Panc1 (cell line): ENCODE measurements at regions not wholly inside any gene's neighbourhood (a gene's known extent, or its start where the extent isn't known, plus 50 kb on each side); places are given as distances from the start of the nearest gene placed in this dataset.

ENCODE experiments used
- ATAC-seq: fragments of 200-7000 bp; cut with Tn5 transposase; 2 replicates; pipeline ENCODE4 v1.9.1; 2020; ENCODE audit warnings: mild to moderate bottlenecking, moderate library complexity
- BruUV-seq: library from RNA; stranded (reverse); fragments of 400-500 nt; replicated peaks from 2 replicates; lab custom pipeline; 2021; lab: Mats Ljungman, UMichigan
- CTCF ChIA-PET: fragments of 300-600 bp; sonication (Branson Sonifier 250); formaldehyde crosslinking; loops from one replicate; lab custom pipeline; 2022; ENCODE audit warnings: antibody characterized with exemption; lab: Charles Lee
- POLR2A ChIA-PET: fragments of 300-600 bp; sonication (Branson Sonifier 250); formaldehyde crosslinking; loops from one replicate; lab custom pipeline; 2022; ENCODE audit warnings: antibody characterized with exemption; lab: Charles Lee
- DNase-seq: peaks from one replicate; pipeline ENCODE4 v3.0.0-alpha.2; 2010; ENCODE audit warnings: low read depth, low spot score
- H3K27ac ChIP-seq: 2 replicates; pipeline ENCODE4 v1.5.1; 2011; ENCODE audit warnings: mild to moderate bottlenecking, low read length, inconsistent platforms
- H3K27me3 ChIP-seq: fragments of 200-500 bp; sonication (Bioruptor generic); 2 replicates; pipeline ENCODE4 v1.6.0; 2014; ENCODE audit warnings: low read length, inconsistent platforms; ENCODE audit not compliant: control insufficient read depth, insufficient read depth
- H3K36me3 ChIP-seq: fragments of 200-500 bp; sonication (Bioruptor generic); 2 replicates; pipeline ENCODE4 v1.5.1; 2014; ENCODE audit warnings: inconsistent platforms, mild to moderate bottlenecking, low read length, moderate library complexity; ENCODE audit not compliant: control insufficient read depth, insufficient read depth
- H3K4me1 ChIP-seq: 2 replicates; pipeline ENCODE4 v1.5.1; 2011; ENCODE audit warnings: inconsistent platforms, mild to moderate bottlenecking, low read length, moderate library complexity; ENCODE audit not compliant: control insufficient read depth, insufficient read depth
- H3K4me3 ChIP-seq, 2 experiments: 2 replicates each; pipeline ENCODE4 v1.5.1; 2011 to 2012; ENCODE audit warnings: low read depth in 2 of 2, low read length in 2 of 2, mild to moderate bottlenecking in 2 of 2, inconsistent platforms in 1 of 2, moderate library complexity in 1 of 2
- H3K9me3 ChIP-seq: fragments of 200-500 bp; sonication (Bioruptor generic); 2 replicates; pipeline ENCODE4 v1.5.1; 2014; ENCODE audit warnings: low read depth, mild to moderate bottlenecking, inconsistent platforms, low read length, moderate library complexity; ENCODE audit not compliant: control insufficient read depth, insufficient read depth
- POLR2AphosphoS5 ChIP-seq: IDR thresholded peaks from 2 replicates; pipeline ENCODE4 v1.6.1; 2012; ENCODE audit warnings: mild to moderate bottlenecking, low read depth, low read length, moderate library complexity
- SIN3A ChIP-seq: IDR thresholded peaks from 2 replicates; pipeline ENCODE4 v1.6.1; 2012; ENCODE audit warnings: low read depth, mild to moderate bottlenecking, low read length, moderate library complexity, borderline replicate concordance; ENCODE audit not compliant: insufficient read depth
- TCF7L2 ChIP-seq: IDR thresholded peaks from 2 replicates; pipeline ENCODE4 v1.6.1; 2011; ENCODE audit warnings: mild to moderate bottlenecking, low read depth, low read length, inconsistent platforms
- in situ Hi-C: cut with HindIII; loops from 2 replicates; pipeline ENCODE4 v1.10.0; 2016; ENCODE audit warnings: low sequenced_read_pairs, low pct_unique_long_range_greater_than_20kb
- intact Hi-C: fragments of 100-400 bp; cut with micrococcal nuclease; formaldehyde crosslinking; loops from one replicate; pipeline ENCODE4 v1.10.0; 2022; ENCODE audit not compliant: unreplicated experiment
- TF ChIP-seq, protein P1 (sequence below): fragments of 450-650 bp; IDR thresholded peaks from 2 replicates; pipeline ENCODE4 v1.5.1; 2017; ENCODE audit warnings: mild to moderate bottlenecking
- TF ChIP-seq, protein P2 (sequence below), 2 experiments: IDR thresholded peaks; 2 replicates each; pipeline ENCODE4 v1.6.1; 2011 to 2012; ENCODE audit warnings: low read depth in 2 of 2, control low read depth in 1 of 2, low read length in 1 of 2, mild to moderate bottlenecking in 1 of 2, moderate library complexity in 1 of 2; ENCODE audit not compliant: insufficient read depth in 1 of 2

DNA sequence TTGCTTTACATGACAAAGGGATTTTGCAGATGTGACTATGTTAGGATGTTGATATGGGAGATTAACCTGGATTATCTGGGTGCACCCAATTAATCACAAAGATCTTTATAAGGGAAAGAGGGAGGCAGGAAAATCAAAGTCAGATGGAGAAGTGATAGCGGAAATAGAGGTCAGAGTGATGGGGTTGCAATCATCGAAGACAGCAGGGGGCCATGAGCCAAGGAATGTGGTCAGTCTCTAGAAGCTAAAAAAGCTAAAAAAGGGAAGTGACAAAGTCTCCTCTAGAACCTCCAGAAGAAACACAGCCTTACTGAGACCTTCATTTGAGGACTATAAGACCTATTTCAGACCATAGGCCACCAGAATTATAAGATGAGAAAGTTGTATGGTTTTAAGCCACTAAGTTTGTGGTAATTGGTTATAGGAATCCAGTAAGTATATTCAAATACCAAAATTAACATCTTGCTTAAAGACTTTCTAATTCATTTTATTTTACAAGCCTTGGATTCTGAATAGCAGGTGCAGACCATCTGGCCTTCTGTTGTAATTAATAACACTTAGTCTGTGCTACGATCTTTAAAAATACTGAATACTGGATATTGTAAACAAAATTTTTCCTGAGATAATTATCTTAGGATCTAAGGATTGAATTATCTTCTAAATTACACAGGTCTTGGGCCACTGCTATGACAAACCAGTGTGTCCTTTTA, 493.4 kb upstream of the PCDH20 start:
- H3K9me3 ChIP-seq: no peaks in the 10 kb centered on the region; the same call in 1 of the 2 replicates
- H3K36me3 ChIP-seq: no peaks in the 10 kb centered on the region
- DNase-seq (no peak), ATAC-seq (no peak)
- ChIA-PET POLR2A (no interaction called here), CTCF (no interaction called here)
- no TSS peak for BruUV-seq
- H3K27me3 ChIP-seq: no peaks in the 10 kb centered on the region
- in situ Hi-C loops (no loop called here), intact Hi-C loops (no loop called here)
- TF ChIP-seq, protein P1, sequence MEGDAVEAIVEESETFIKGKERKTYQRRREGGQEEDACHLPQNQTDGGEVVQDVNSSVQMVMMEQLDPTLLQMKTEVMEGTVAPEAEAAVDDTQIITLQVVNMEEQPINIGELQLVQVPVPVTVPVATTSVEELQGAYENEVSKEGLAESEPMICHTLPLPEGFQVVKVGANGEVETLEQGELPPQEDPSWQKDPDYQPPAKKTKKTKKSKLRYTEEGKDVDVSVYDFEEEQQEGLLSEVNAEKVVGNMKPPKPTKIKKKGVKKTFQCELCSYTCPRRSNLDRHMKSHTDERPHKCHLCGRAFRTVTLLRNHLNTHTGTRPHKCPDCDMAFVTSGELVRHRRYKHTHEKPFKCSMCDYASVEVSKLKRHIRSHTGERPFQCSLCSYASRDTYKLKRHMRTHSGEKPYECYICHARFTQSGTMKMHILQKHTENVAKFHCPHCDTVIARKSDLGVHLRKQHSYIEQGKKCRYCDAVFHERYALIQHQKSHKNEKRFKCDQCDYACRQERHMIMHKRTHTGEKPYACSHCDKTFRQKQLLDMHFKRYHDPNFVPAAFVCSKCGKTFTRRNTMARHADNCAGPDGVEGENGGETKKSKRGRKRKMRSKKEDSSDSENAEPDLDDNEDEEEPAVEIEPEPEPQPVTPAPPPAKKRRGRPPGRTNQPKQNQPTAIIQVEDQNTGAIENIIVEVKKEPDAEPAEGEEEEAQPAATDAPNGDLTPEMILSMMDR: no peak
- TF ChIP-seq, protein P2, sequence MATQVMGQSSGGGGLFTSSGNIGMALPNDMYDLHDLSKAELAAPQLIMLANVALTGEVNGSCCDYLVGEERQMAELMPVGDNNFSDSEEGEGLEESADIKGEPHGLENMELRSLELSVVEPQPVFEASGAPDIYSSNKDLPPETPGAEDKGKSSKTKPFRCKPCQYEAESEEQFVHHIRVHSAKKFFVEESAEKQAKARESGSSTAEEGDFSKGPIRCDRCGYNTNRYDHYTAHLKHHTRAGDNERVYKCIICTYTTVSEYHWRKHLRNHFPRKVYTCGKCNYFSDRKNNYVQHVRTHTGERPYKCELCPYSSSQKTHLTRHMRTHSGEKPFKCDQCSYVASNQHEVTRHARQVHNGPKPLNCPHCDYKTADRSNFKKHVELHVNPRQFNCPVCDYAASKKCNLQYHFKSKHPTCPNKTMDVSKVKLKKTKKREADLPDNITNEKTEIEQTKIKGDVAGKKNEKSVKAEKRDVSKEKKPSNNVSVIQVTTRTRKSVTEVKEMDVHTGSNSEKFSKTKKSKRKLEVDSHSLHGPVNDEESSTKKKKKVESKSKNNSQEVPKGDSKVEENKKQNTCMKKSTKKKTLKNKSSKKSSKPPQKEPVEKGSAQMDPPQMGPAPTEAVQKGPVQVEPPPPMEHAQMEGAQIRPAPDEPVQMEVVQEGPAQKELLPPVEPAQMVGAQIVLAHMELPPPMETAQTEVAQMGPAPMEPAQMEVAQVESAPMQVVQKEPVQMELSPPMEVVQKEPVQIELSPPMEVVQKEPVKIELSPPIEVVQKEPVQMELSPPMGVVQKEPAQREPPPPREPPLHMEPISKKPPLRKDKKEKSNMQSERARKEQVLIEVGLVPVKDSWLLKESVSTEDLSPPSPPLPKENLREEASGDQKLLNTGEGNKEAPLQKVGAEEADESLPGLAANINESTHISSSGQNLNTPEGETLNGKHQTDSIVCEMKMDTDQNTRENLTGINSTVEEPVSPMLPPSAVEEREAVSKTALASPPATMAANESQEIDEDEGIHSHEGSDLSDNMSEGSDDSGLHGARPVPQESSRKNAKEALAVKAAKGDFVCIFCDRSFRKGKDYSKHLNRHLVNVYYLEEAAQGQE (IDR thresholded peaks at IDR 0.05; ENCODE audit: insufficient read depth in 1 of 2, low read depth in 2 of 2, low read length in 1 of 2): no peak
- TF ChIP-seq SIN3A (no peak), TCF7L2 (no peak), POLR2AphosphoS5 (no peak)
- no peak overlapping the region for H3K27ac ChIP-seq
- no peak overlapping the region for H3K4me3 ChIP-seq
- no peaks in the 10 kb centered on the region for H3K4me1 ChIP-seq

- ChIA-PET POLR2A (no interaction called here), CTCF (no interaction called here)
- no TSS peak for BruUV-seq
- H3K27ac ChIP-seq: no peak overlapping the region
- ATAC-seq (no peak), DNase-seq (no peak)
- intact Hi-C loops (no loop called here), in situ Hi-C loops (no loop called here)
- H3K36me3 ChIP-seq: no peaks in the 10 kb centered on the region
- no peak overlapping the region for H3K4me3 ChIP-seq
- no peaks in the 10 kb centered on the region for H3K9me3 ChIP-seq
- TF ChIP-seq POLR2AphosphoS5 (no peak), SIN3A (no peak), TCF7L2 (no peak)
- TF ChIP-seq, protein P2 (IDR thresholded peaks at IDR 0.05; ENCODE audit: insufficient read depth in 1 of 2, low read depth in 2 of 2, low read length in 1 of 2): no peak
- TF ChIP-seq, protein P1: no peak
- no peaks in the 10 kb centered on the region for H3K27me3 ChIP-seq
- no peaks in the 10 kb centered on the region for H3K4me1 ChIP-seq
Observed at GRCh38 chr13:61905054-61905453, 489.4 kb upstream of the PCDH20 start.
